22Rv1 (cell line): ENCODE measurements at regions not wholly inside any gene's neighbourhood (a gene's known extent, or its start where the extent isn't known, plus 50 kb on each side); places are given as distances from the start of the nearest gene placed in this dataset.

Experiments used
- H3K27ac ChIP-seq: fragments of 450-650 bp; 2 replicates; pipeline ENCODE4 v1.5.1; 2017
- CTCF ChIP-seq: fragments of 450-650 bp; IDR thresholded peaks from 2 replicates; pipeline ENCODE4 v1.5.1; 2017; ENCODE audit warnings: mild to moderate bottlenecking
- ZFX ChIP-seq: fragments of 450-650 bp; IDR thresholded peaks from 2 replicates; pipeline ENCODE4 v1.6.1; 2017; ENCODE audit warnings: antibody characterized with exemption, borderline replicate concordance

GRCh38 chr4:26220696-26221095, 100.1 kb upstream of the RBPJ start:
- TF ChIP-seq CTCF (no peak), ZFX (no peak)
- H3K27ac ChIP-seq = peak overlapping the region; percentile 42

DNA sequence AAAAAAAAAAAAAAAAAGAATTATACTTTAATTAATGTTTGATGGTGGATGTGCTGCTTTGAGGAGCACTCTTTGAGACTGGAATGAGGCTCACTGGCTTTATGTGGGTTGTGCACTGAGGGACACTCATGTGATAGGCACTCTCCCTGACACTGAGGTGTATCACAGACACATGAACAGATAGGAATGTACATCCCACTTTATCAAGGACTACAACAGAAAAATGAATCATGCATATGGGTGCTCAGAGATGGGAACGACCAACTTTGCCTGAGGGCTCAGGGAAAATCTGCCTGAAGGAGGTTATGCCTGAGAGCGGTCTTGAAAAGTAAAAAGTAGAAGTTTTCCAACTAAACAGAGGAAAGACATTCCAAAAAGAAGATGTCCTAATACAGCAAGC, 97.7 kb upstream of the RBPJ start:
- H3K27ac ChIP-seq = no peak overlapping the region
- TF ChIP-seq ZFX (no peak), CTCF (no peak)

DNA sequence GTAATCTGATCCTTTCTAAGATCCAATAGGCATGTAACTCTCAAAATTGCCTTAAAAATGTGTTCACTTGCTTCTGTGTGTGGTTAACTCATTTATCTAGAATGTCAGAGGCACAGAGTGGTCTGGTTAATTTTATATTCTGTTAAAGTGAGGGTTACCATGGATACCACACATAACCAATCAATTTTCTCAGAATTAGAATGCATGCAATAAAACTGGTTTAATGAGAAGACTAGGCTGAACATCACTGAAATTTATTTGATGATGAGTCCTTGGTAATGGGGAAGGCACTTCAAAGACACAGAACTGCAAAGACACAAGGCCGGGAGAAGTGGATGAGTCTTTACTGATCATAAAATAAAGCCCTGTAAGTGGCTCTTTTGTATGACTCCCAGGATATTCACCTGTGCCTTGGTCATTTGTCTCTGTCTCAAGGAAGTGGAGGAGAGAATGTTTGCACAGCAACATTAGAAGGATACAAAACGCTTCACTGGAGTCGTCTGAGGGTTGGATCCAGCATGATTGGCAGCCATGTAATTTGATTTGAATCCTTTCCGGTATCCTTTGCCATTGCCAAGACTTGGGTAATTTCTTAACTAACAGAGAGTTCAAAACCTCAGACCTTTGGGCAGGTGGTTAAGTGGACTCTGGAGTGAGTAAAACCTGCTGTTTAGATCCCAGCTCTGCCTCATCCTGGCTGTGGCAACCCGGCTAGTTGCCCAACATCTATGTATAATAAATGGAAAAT, 94.0 kb upstream of the RBPJ start:
- H3K27ac ChIP-seq = no peak overlapping the region
- TF ChIP-seq ZFX = no peak
- TF ChIP-seq CTCF = no peak

- TF ChIP-seq ZFX (no peak), CTCF (no peak)
- H3K27ac ChIP-seq = no peak overlapping the region
These were observed 93.1 kb upstream of the RBPJ start for GRCh38 chr4:26227601-26228229.

GRCh38 chr4:26228883-26229282, 91.9 kb upstream of the RBPJ start:
- no peak overlapping the region for H3K27ac ChIP-seq
- no peak for TF ChIP-seq ZFX
- TF ChIP-seq CTCF = no peak

DNA sequence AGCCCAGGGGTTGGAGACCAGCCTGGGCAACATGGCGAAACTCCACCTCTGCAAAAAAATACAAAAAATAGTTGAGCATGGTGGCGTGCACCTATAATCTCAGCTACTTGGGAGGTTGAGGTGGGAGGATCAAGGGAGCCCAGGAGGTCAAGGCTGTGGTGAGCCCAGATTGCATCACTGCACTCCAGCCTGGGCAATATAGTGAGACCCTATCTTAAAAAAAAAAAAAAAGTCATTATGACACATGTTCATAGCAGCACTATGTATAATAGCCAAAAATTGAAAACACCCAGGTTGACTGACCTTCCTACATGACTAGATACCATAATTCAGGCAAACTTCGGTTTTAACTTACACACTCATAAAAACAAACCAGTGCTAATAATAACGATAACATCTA, 90.8 kb upstream of the RBPJ start:
- H3K27ac ChIP-seq = no peak overlapping the region
- no peak for TF ChIP-seq CTCF
- no peak for TF ChIP-seq ZFX

DNA sequence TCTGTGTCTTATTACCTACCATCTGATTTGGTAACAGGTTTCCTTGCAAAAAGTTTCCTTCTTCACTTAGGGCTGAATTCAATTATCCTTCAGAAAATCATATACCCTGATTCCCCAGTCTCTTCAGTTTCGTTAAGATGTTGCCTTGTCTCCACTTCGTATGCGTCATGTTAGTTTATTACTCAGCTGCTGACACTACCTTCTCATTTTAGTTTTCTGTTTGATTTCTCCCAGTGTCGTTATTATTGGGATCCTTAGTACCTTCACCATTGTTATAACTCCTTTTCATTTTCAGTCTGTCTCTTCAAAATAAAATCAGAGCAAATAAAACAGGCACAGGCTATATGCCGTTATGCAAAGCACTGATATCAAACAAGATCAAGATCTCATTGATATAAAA, 87.5 kb upstream of the RBPJ start:
- no peak overlapping the region for H3K27ac ChIP-seq
- TF ChIP-seq CTCF (no peak), ZFX (no peak)
